Natural killer cell (primary cell): ENCODE measurements at regions not wholly inside any gene's neighbourhood (a gene's known extent, or its start where the extent isn't known, plus 50 kb on each side); places are given as distances from the start of the nearest gene placed in this dataset.

Experiments
- ATAC-seq, 3 donors: fragments of 150-1000 bp in 2 of 3; fragments of 200-7000 bp in 1 of 3; cut with Tn5 transposase; 1 replicate in 1 of 3; 2 replicates in 2 of 3; pipeline ENCODE4 v1.10.0; 2021; ENCODE audit warnings: mild to moderate bottlenecking in 2 of 3, moderate library complexity in 2 of 3
- DNase-seq, 2 donors: peaks; one replicate each; pipeline versions ENCODE4 v3.0.0 to v3.0.0-alpha.2; 2013 to 2021; ENCODE audit warnings: mixed read lengths in 1 of 2
- H3K27ac ChIP-seq: one replicate; pipeline ENCODE4 v1.5.1; 2013; ENCODE audit warnings: mild to moderate bottlenecking, low read length
- H3K27me3 ChIP-seq: one replicate; pipeline ENCODE4 v1.6.1; 2013; ENCODE audit warnings: low read length; ENCODE audit not compliant: control insufficient read depth, insufficient read depth
- H3K36me3 ChIP-seq: one replicate; pipeline ENCODE4 v1.6.1; 2013; ENCODE audit warnings: low read length; ENCODE audit not compliant: control insufficient read depth, insufficient read depth
- H3K4me1 ChIP-seq: one replicate; pipeline ENCODE4 v1.6.1; 2013; ENCODE audit warnings: low read length; ENCODE audit not compliant: control insufficient read depth, insufficient read depth
- H3K4me3 ChIP-seq: one replicate; pipeline ENCODE4 v1.5.1; 2013; ENCODE audit warnings: low read length
- H3K9me3 ChIP-seq: one replicate; pipeline ENCODE4 v1.6.1; 2013; ENCODE audit warnings: low read length; ENCODE audit not compliant: control insufficient read depth, insufficient read depth
- H3K27ac Mint-ChIP-seq, 2 donors: one replicate each; pipeline ENCODE4 v1.8.0; 2022; ENCODE audit warnings: mild to moderate bottlenecking in 2 of 2, mixed read lengths in 2 of 2, moderate library complexity in 1 of 2
- H3K27me3 Mint-ChIP-seq, 2 donors: one replicate each; pipeline ENCODE4 v1.8.0; 2022; ENCODE audit warnings: low read depth in 2 of 2, mixed read lengths in 2 of 2
- H3K36me3 Mint-ChIP-seq: one replicate; pipeline ENCODE4 v1.8.0; 2022; ENCODE audit warnings: mixed read lengths
- H3K4me1 Mint-ChIP-seq, 2 donors: one replicate each; pipeline ENCODE4 v1.8.0; 2022; ENCODE audit warnings: mixed read lengths in 2 of 2
- H3K4me3 Mint-ChIP-seq: one replicate; pipeline ENCODE4 v1.8.0; 2022; ENCODE audit warnings: mild to moderate bottlenecking, moderate library complexity, mixed read lengths
- H3K9me3 Mint-ChIP-seq, 2 donors: one replicate each; pipeline ENCODE4 v1.8.0; 2022; ENCODE audit warnings: mixed read lengths in 2 of 2
- CTCF ChIP-seq: fragments of 200-600 bp; IDR thresholded peaks from one replicate; pipeline ENCODE4 v1.8.0; 2022; ENCODE audit warnings: antibody characterized with exemption
- WGBS: methylation state at CpG from one replicate; pipeline ENCODE4 v1.1.7; 2013; ENCODE audit warnings: missing lambda C conversion rate; ENCODE audit not compliant: insufficient coverage; 5-methylcytosine and 5-hydroxymethylcytosine counted together
- intact Hi-C: fragments of 100-400 bp; cut with micrococcal nuclease; formaldehyde crosslinking; loops from one replicate; pipeline ENCODE4 v1.14.2; 2022

DNA sequence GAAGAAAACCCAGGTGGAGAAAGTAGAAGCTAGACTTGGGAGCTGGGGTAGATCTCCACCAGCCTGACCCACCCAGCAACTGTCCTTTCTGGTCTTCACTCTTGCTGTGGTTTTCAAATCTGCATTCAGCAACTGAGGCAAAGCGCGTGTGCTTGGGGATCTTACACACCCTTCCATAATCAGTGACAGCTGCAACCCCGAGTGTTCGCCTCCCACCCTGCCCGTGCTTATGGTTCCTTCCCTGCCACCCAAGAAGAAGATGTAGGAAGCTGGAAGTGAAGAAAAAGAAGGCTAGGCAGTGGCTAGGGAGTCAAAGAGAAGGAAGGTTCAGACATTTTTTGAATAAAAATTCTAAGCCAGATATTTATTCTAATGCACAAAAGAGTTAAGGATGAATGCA lies 162.6 kb upstream of the CCND2 start:
- TF ChIP-seq CTCF: no peak
- DNase-seq: no peak
- intact Hi-C loops: no loop called here
- Histone ChIP-seq H3K27me3 (no peaks in the 10 kb centered on the region), H3K4me1 (peaks cover 24% of the 10 kb centered on the region), H3K9me3 (no peaks in the 10 kb centered on the region), H3K36me3 (no peaks in the 10 kb centered on the region), H3K4me3 (no peak overlapping the region), H3K27ac (no peak overlapping the region)
- H3K27ac Mint-ChIP-seq: peak overlapping the region in 1 of 2 donors; percentile 39
- H3K36me3 Mint-ChIP-seq: no peaks in the 10 kb centered on the region
- H3K27me3 Mint-ChIP-seq: peaks cover 0 to 10% of the 10 kb centered on the region in 2 donors
- H3K4me1 Mint-ChIP-seq: peaks cover 23 to 30% of the 10 kb centered on the region in 2 donors
- WGBS: 100% methylated on average over 2 of the region's 5 CpGs
- ATAC-seq: no peak
- H3K9me3 Mint-ChIP-seq: no peaks in the 10 kb centered on the region
- H3K4me3 Mint-ChIP-seq: no peak overlapping the region

DNA sequence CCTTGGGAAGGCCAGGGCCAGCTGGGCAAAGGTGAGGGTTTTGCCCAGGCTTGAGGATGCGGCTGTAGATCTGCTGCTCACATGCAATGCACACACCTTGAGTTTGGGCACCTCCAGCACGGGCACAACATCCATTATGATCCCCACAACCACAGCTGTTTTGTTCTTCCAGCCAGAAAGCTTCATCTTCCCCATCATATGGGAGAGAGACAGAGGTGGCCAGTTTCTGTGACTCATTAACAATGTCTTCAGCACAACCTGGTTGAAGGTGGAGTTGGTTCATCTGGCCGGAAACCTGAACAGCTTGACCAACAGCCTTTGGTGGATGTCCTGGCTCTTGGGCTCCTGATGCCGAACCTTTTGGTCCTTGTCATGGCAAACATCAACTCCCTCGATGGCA lies 163.7 kb upstream of the CCND2 start:
- ATAC-seq: no peak
- Histone ChIP-seq H3K36me3 (no peaks in the 10 kb centered on the region), H3K27ac (no peak overlapping the region), H3K9me3 (no peaks in the 10 kb centered on the region), H3K27me3 (no peaks in the 10 kb centered on the region), H3K4me3 (no peak overlapping the region), H3K4me1 (peaks cover 19% of the 10 kb centered on the region)
- Mint-ChIP-seq H3K4me3 (no peak overlapping the region), H3K9me3 (no peaks in the 10 kb centered on the region), H3K27ac (no peak overlapping the region), H3K36me3 (no peaks in the 10 kb centered on the region), H3K27me3 (peaks cover 0 to 6% of the 10 kb centered on the region in 2 donors), H3K4me1 (peaks cover 22% of the 10 kb centered on the region in 2 donors)
- TF ChIP-seq CTCF: no peak
- DNase-seq: no peak
- WGBS: 95% methylated on average over 5 of the region's 5 CpGs
- intact Hi-C loops: loop anchor here (5.0 to 10.0 kb wide), 3 partner anchors 32 to 228 kb away; no protein-coding TSS in a partner anchor

DNA sequence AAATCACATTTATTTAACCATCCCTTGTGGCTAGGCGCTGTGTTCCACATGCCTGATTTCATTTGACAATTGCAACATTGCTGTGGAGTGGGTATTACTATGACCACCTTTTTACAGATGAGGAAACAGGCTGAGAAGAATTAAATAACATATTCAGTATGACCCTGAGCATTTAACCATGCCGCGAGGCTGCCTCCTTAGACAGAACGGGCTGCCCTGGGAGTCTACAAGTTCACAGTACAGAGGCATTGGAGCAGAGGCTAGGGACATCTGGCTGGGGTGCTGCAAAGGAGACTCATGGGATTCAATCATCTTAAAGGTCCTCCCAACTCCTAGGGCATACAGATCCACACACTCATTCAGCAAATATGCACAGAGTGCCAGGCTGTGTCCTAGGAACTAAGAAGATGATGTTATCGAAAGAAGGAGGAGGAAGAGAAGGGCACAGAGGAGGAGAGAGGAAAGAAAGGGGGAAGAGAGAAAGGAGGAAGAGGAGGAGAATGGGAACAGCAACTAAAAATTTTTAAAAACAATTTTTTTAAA lies 164.7 kb upstream of the CCND2 start:
- no peak overlapping the region for H3K27ac ChIP-seq
- ATAC-seq (no peak), DNase-seq (no peak)
- Mint-ChIP-seq H3K4me3 (no peak overlapping the region), H3K9me3 (no peaks in the 10 kb centered on the region), H3K27ac (peak overlapping the region in 1 of 2 donors; percentile 23), H3K27me3 (peaks cover 0 to 7% of the 10 kb centered on the region in 2 donors), H3K36me3 (no peaks in the 10 kb centered on the region), H3K4me1 (peaks cover 20% of the 10 kb centered on the region in 2 donors)
- H3K9me3 ChIP-seq: no peaks in the 10 kb centered on the region
- TF ChIP-seq CTCF: no peak
- WGBS: 95% methylated on average over 5 of the region's 5 CpGs
- H3K36me3 ChIP-seq: no peaks in the 10 kb centered on the region
- intact Hi-C loops: loop anchor here (5.0 to 10.0 kb wide), 3 partner anchors 33 to 227 kb away; no protein-coding TSS in a partner anchor
- H3K27me3 ChIP-seq: no peaks in the 10 kb centered on the region
- H3K4me3 ChIP-seq: no peak overlapping the region
- peaks cover 19% of the 10 kb centered on the region for H3K4me1 ChIP-seq
